CD1c-positive myeloid dendritic cell (primary cell): ENCODE measurements at regions not wholly inside any gene's neighbourhood (a gene's known extent, or its start where the extent isn't known, plus 50 kb on each side); places are given as distances from the start of the nearest gene placed in this dataset.

Experiments used
- DNase-seq: peaks from one replicate; pipeline ENCODE4 v3.0.0-alpha.2; 2016; ENCODE audit errors: extremely low spot score

DNA sequence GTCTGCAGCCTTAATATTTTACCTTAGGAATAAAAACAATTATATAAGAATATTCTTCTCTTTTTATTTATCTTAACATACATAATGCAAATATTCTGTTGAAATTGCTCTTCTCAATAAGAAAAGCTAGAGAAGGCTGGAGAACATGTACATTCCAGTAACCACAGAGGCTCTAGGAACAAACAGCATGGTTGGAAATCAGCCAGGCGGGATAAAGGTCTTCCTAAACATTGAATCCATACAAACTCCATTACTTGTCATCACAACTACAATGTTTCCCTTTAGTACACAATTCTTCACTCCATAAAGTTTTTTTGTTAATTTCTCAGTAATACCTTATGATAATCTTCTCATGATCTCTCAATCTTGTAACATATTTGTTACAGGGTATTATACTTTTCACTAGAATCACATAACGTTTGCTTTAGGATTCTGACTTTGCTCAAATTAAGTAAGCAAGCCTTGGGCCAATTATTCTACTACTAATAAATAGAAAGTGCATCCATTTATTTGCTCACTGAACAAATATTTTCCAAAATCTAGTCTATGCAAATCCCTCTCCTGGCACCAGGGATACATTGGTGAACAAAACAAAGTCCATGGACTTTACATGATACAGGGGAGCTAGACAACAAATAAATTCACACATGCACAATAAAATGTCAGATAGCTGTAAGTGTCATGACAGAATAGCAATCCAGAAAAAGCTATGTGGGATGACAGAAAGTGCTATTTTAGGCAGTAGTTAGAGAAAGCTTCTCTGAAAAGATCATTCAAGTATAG lies 237.5 kb upstream of the TMTC1 start:
- no peak for DNase-seq

DNA sequence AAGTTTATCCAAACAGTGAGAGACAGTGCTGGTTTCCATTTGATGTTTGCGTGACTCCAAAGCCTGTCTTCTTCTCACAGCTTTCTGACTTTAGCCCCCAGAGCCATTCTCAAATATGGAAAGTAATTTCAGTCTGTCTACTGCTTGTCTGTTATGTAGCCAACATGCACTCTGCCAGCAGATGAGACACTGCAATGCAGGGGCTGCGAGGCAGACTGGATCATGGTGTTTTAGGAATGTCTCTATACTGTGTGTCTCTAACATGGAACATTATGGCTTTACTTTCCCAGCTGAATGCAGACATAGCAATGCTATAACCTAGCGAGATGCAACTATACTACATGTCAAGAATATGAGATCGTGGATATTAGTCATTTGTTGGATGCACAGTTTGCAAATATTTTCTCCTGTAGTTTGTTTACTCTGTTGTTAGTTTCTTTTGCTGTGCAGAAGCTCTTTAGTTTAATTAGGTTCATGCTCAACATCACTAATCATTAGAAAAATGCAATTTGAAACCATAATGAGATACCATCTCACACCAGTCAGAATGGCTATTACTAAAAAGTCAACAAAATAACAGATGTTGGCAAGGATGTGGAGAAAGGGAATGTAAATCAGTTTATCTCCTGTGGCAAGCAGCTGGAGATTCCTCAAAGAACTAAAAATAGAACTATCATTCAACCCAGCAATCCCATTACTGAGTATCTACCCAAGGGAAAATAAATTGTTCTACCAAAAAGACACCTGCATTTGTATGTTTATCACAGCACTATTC lies 235.8 kb upstream of the TMTC1 start:
- no peak for DNase-seq

DNA sequence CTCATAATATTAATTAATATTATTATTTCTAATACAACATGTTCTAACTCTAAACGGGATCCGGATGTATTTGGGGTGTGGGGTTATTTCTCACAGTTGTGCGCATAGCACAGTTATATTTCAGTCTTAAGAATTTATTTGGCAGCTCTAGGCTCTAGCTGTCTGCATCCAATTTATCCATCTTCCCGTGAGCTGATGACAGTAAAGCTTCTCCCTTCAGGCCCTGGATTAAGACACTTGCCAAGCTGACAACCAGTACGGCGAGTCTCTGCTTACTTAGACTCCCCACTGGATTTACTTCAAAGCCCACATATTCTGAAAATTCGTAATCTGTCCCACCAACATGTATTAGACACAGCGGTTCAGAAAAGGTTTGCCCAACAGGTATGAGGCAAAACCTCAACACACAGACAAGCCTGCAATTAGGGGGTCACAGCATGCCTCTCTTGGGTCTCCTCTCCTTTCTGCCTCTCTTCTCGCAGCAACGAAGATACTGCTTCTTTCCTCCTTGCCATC lies 232.9 kb upstream of the TMTC1 start:
- DNase-seq: no peak

DNA sequence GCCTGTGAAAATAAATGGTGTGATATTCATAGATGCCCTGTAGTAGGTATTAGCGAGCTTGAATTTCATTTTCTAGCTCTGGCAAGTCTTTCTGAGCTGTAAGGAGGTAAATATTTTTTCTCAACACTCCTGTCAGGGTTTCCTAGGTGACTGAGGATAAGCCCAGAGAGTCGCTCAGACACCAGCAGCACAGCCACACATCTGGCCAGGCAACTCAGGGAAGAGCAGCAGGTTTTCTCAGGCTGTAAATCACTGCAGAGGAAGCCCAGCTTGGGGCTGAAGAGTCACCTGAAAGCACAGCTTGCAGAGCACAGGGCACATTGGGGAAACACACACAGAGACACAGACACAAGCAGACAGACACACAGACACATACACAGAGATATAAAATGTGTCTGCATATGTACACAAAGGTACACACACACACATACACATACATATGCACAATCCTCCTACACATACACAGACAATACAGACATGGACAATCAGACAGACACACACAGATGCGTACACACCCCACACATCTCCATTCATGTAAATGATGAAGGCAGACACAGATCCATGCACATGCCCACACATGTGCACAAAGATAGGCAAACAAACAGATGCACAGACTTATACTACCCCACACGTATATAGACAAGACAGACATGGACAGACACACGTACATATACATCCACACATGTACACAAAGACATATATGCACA lies 232.0 kb upstream of the TMTC1 start:
- no peak for DNase-seq

DNA sequence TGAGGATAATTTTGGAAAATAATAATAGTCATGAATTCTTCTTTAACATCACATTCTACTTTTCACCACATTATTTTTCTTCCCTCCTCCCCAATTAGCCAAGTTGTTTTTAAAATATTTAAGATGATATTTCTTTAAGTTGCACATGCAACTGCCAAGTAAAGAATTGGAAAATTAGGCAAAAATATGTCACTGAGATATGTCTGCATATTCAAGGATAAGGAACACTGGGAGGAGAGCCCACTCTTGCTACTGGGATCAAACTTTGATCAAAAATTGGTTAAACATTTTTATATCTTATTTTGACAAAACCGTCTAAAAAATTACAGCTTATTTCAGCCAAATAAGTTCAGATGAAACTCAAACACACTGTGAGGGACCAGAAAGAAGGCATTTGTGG lies 231.2 kb upstream of the TMTC1 start:
- no peak for DNase-seq

DNA sequence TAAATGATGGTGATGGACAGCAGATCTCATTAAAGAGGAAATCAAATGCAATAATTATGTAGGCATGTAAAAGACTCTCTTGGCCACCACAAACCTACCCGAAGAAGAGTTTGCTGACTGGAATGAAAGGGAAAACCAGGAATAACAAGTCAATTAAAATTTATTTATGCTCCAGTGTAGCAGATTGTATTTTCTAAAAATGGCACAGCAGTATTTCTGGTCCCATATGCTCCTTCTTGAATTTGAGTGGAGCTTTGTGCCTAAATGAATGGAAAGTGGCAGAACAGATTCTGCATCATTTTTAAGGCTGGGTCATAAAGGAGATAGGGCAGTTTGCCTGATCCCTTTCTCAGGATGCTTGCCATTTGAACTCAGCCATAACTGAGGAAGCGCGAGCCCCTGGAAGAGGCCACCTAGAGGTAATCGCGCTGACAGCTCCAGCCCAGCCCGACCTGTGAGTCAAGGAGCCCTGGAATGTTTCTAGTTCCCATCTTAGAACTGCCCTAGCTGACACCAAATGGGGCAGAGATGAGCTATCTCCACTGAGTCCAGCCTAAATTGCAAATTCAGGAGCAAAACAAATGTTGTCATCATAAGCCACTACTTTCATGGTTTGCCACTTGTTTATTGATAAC lies 229.2 kb upstream of the TMTC1 start:
- DNase-seq: no peak

DNA sequence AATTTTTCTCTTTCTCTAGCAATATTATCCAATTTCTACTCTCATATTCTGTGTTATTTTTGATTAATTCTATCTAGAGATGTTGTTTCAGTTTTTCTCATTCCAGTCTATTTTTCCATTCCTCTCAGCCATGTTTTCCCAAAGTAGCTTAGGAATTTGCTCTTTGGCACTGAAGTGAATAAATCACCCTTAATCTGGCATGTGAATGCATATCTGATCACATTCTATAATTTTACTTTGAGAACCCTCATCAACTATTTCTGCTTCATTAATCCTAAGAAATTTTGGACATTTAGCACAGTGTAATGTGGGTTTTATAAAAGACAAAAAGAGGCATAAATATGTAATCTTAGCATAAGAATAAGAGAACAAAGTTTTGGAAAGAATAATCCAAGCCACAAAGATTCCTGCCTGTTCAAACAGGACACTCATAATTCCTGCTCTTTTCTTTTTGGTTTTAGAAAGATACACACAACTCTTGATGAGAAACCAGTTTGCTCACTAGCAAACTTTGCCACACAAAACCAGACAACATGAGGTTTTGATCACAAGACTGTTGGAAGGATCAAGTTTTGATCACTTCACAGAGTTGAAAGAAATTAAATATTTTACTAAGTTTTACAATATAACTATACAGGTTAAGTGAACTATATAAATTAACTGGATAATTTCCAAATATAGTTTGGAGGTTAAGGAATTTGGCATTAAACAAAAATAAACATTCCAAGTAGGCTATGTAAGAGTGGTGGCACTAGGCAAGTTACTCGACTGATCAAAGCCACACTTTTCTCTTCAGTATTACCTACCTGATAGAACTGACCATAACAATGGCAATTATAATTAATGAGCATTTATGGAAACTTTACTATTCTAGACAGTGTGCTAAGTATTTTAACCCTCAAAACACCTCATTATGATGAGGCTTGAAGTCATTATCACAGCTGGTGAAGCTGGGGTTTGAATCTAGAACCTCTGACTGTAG lies 226.6 kb upstream of the TMTC1 start:
- DNase-seq: no peak

DNA sequence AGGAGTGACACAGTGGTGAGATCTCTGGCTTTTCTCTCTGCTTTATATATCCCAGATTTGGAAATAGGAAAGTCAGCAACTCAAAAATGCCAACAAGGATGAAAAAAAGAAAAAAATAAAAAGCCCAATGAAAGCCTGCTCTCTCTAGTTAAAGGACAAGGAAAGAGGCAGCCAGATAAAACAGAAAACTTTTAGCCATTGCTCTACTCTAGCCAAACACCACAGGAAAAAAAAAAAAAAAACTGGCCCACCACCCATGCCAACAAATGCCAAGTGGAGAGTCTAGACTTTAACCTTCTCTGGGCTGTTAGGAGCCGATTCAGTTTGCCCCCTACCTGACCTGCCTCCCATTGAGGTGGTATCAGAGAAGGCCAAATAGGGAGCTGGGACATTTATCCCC lies 222.3 kb upstream of the TMTC1 start:
- DNase-seq: no peak

DNA sequence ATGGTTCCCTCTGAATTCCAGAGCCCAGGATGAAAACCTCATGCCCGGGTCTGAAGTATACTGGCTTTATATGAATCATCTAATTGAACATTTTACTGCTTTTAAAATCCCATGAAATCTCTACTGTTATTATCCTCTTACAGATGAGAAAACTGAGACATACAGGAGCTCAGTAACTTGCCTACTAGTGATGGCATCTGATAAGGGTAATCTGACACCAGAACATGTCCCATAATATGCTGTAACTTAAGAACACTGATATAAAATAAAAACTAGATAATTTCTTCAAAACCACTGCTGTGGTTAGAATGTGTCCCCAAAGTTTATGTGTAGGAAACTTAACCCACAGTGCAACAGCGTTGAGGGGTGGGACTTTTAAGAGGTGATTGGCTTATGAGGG lies 219.6 kb upstream of the TMTC1 start:
- no peak for DNase-seq

DNA sequence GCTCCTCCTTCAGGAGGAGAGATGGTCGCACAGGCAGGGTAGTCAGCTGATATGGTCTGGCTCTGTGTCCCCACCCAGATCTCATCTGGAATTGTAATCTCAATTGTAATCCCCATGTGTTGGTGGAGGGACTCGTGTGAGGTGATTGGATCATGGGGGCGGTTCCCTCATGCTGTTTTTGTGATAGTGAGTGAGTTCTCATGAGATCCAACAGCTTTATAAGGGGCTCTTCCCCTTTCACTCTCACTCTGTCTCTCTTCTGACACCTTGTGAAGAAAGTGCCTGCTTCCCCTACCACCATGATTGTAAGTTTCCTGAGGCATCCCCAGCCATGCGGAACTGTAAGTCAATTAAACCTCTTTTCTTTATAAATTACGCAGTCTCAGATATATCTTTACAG lies 218.9 kb upstream of the TMTC1 start:
- DNase-seq: no peak

DNA sequence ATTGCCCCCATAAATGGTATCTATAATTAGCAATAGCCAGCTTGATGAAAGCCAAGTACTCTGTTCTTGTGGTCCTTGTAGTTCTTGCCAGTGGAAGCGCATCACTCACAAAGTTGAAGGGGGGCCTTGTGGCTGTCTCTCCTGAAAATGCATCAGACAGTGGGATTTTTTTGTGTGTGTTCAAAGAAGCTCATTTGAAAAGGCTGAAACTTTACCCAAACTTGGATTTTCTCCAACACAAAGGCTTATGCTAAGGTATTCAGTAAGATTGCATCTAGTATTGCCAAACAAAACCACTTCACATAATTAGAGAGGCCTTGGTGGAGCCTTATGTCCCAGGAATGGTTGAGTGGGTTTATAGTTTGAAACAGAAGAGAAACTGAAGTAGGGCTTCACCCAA lies 216.7 kb upstream of the TMTC1 start:
- DNase-seq: no peak

DNA sequence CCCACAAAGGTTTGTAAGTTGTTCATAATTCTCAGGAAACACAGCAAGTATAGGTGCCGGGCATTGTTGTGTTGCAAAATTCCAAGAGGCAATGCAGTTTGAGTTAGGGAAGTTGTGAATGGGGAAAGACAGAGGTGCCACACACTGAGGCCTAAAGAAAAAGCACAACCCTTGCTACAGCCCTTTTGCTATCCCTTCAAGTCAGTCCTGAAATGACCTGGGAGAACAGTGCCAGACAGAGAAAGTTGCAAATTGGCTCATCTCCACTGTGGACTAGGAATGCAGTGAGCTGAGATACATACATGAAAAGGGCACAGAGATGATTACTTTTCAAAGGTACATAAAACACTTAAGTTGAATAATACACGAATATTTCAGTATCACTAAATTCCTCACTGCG lies 213.3 kb upstream of the TMTC1 start:
- DNase-seq: no peak

DNA sequence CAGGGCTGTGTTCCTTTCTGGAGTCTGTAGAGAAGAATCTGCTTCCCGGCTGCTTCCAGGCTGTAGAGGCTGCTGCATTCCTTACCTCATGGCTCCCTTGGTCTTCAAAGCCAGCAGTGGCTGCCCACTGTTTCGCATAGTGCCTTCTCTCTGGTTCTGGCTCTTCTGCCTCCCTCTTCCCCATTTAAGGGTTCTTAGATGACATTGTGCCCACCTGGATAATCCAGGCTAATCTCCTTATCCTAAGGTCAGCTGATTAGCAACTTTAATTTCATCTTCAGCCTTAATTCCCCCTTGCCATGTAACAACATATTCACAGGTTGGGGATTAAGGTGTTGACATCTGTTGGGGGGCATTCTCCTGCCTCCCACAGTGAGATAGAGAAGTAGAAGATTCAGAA lies 208.6 kb upstream of the TMTC1 start:
- no peak for DNase-seq

DNA sequence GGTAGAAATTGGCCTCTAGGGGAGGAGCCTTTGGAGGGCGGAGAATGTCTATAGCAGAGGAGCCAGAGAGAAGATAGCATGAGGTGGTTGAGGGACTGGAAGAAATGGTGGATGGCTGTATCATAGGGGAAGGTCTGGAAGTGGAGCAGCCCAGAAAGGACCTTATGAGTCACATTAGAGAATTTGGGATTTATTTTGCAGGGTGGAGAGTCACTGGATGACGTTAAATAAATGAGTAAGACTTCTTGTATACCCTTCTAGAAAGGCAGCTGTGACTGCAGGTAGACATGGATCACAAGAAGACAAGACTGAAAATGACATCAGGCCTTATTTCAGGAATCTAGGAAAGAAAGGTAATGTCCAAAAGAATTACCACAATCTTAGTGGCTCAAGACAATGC lies 208.2 kb upstream of the TMTC1 start:
- no peak for DNase-seq

DNA sequence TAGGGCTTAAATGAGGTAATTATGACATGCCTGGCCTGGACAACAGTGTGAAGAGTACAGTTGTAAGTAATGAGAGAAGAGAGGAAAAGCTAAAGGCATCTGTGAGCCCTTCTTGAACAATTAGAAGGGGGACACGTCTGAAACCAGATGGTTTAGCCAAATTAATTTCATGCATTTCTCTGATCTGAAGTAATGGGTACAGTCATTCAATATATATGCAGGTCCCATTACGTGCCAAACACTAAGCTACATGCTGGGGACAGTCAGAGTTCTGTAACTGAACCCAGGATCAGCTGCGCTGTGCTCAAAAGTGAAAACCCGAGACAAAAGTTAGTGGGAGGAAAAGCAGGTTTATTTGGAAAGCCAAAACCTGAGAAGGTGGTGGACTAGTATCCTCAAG lies 207.2 kb upstream of the TMTC1 start:
- no peak for DNase-seq

DNA sequence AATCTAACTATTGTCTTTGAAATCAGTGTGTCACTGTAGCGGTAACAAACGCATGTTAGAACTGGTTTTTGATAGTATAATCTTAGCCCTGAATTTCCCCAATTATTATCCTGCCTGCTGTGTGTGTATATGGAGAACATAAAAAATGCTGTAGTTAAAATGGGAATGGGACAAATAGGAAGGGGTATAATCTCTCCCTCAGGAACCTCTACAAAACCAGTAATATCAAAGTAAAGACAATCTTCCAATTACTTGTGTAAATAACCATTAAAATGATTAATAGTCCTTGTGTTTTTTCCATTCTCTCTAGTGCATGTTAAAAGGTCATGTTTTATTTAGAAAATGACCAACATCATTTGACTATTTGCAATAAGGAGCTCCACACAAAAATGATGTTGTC lies 200.1 kb upstream of the TMTC1 start:
- no peak for DNase-seq

DNA sequence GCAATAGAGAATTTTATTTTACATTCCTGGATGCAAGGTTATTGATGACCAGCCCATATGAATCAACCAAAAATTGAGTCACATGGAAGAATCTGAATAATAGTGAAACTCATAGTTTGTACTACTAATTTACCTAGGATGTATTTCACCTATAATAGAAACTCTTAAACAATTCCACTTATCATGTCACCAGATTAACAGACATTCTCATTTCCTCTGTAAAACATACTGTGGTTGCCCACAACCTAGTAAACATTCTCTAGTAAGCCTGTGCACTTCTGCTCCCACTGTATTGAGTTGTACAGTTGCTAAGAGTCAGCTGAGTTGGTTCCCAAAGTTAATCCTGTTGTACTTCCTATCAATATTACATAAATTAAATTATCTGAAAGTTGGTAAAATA lies 196.6 kb upstream of the TMTC1 start:
- DNase-seq: no peak

DNA sequence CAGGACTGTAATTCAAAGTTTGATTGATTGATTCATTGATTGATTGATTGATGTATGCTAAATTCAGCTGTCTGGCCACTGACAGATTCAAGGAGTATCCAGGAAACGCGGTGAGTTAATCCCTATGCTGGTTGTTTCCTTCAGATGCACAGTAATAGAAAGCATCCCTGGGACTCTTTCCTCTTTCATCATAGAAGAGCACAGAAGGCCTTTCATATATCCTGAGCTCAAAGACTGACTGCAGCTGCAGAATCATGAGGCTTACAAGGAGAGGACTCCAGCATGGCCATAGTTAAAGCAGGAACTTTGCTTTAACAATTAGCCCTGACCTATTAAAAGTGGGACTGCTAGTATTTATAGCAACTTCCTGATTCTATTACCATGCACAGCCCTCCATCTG lies 187.7 kb upstream of the TMTC1 start:
- DNase-seq: no peak

DNA sequence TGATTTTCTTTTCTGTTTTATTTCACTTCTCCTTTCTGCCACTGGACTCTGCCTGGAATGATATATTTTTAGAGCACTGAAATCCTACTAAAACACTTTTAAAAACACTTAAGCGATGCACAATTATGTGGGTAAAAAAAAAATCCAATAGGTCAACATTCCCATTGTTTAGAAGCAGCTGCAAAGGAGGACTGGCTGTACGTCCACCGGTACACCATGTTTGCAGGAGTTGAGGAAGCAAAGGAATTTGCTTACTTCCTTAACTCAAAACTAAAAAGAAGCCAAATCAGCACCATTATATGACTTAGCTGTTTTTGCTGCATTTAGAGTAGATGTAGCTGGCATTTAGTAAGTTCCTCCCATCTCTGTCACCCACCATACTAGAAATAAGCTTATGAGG lies 186.8 kb upstream of the TMTC1 start:
- no peak for DNase-seq

DNA sequence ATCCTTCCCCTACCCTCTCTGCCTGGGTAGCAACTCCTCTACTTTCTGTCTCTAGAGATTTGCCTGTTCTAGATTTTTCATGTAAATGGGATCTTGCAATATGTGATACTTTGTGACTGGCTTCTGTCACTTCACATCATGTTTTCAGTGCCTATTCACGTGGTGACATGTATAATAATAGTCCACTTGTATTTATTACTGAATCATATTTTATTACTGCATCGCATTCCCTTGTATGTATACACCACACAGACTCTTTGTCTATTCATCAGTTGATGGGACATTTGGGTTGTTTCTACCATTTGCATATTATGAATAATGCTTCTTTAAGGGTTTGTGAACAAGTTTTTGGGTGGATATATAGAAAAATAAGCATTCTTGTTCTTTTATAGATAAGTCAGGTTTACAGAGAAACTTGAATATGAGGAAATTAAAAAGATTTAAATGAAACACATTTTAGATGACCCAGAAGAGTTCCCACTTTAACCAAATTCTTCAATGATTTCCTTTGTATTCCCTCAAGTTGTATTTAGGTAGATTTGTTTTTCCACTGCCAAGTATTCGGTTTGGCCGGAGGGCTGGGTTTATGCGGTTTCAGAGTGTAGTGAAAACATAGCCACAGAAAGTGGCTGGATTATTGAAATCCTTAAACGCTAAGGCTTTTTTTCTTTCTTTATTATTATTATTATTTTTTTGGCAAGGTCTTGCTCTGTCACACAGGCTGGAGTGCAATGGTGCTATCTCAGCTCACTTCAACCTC lies 178.7 kb upstream of the TMTC1 start:
- no peak for DNase-seq
